Liver (tissue), 7 donors: ENCODE measurements at regions not wholly inside any gene's neighbourhood (a gene's known extent, or its start where the extent isn't known, plus 50 kb on each side); places are given as distances from the start of the nearest gene placed in this dataset.

Source experiments
- DNase-seq: peaks from one replicate; pipeline ENCODE4 v3.0.0-alpha.2; 2017; ENCODE audit warnings: low spot score
- H3K27ac ChIP-seq, 2 donors: one replicate each; pipeline ENCODE4 v1.7.0; 2013; ENCODE audit warnings: inconsistent platforms in 2 of 2, low read length in 2 of 2, control low read depth in 1 of 2, low read depth in 1 of 2, mild to moderate bottlenecking in 1 of 2
- H3K27me3 ChIP-seq, 4 donors: one replicate each; pipeline versions ENCODE4 v1.6.1 to v1.7.0; 2013; ENCODE audit warnings: low read length in 3 of 4, inconsistent platforms in 1 of 4, mild to moderate bottlenecking in 1 of 4, moderate library complexity in 1 of 4; ENCODE audit not compliant: control insufficient read depth in 4 of 4, insufficient read depth in 4 of 4
- H3K36me3 ChIP-seq, 4 donors: one replicate each; pipeline versions ENCODE4 v1.6.1 to v1.7.0; 2013; ENCODE audit warnings: low read length in 3 of 4, mild to moderate bottlenecking in 3 of 4, low read depth in 1 of 4, moderate library complexity in 1 of 4; ENCODE audit not compliant: control insufficient read depth in 4 of 4, insufficient read depth in 3 of 4
- H3K4me1 ChIP-seq, 4 donors: one replicate each; pipeline versions ENCODE4 v1.6.1 to v1.7.0; 2013; ENCODE audit warnings: low read length in 3 of 4, mild to moderate bottlenecking in 3 of 4, moderate library complexity in 1 of 4; ENCODE audit not compliant: control insufficient read depth in 4 of 4, insufficient read depth in 4 of 4
- H3K4me3 ChIP-seq, 3 donors: one replicate each; pipeline versions ENCODE4 v1.6.1 to v1.7.0; 2013; ENCODE audit warnings: low read length in 3 of 3, control low read depth in 1 of 3, low read depth in 1 of 3, mild to moderate bottlenecking in 1 of 3
- H3K9ac ChIP-seq, 2 donors: one replicate each; pipeline ENCODE4 v1.7.0; 2013; ENCODE audit warnings: low read length in 2 of 2, mild to moderate bottlenecking in 2 of 2, moderate library complexity in 2 of 2, control low read depth in 1 of 2, low read depth in 1 of 2
- H3K9me3 ChIP-seq, 4 donors: one replicate each; pipeline versions ENCODE4 v1.6.1 to v1.7.0; 2013; ENCODE audit warnings: low read length in 3 of 4; ENCODE audit not compliant: control insufficient read depth in 4 of 4
- EGR1 ChIP-seq, 2 donors: IDR thresholded peaks; 2 replicates each; pipeline ENCODE4 v1.6.1; 2016 to 2018; ENCODE audit warnings: antibody characterized with exemption in 2 of 2, low read depth in 2 of 2
- GABPA ChIP-seq, 2 donors: IDR thresholded peaks in 1 of 2; conservative IDR thresholded peaks in 1 of 2; 2 replicates each; pipeline ENCODE4 v1.6.1; 2016; ENCODE audit warnings: antibody characterized with exemption in 2 of 2, mild to moderate bottlenecking in 1 of 2, moderate library complexity in 1 of 2
- HNF4A ChIP-seq, 2 donors: conservative IDR thresholded peaks; 2 replicates each; pipeline ENCODE4 v1.6.1; 2016; ENCODE audit warnings: antibody characterized with exemption in 2 of 2, mild to moderate bottlenecking in 2 of 2
- HNF4G ChIP-seq: IDR thresholded peaks from 2 replicates; pipeline ENCODE4 v1.6.1; 2016; ENCODE audit warnings: antibody characterized with exemption
- JUND ChIP-seq, 2 donors: IDR thresholded peaks; 2 replicates each; pipeline ENCODE4 v1.6.1; 2016; ENCODE audit warnings: antibody characterized with exemption in 2 of 2
- NR2F2 ChIP-seq: IDR thresholded peaks from 2 replicates; pipeline ENCODE4 v1.6.1; 2016; ENCODE audit warnings: antibody characterized with exemption
- RAD21 ChIP-seq, 2 donors: IDR thresholded peaks; 2 replicates each; pipeline ENCODE4 v1.6.1; 2016; ENCODE audit warnings: antibody characterized with exemption in 2 of 2, mild to moderate bottlenecking in 2 of 2
- RXRA ChIP-seq, 2 donors: IDR thresholded peaks; 2 replicates each; pipeline ENCODE4 v1.6.1; 2017 to 2018; ENCODE audit warnings: antibody characterized with exemption in 2 of 2, mild to moderate bottlenecking in 1 of 2
- SP1 ChIP-seq: IDR thresholded peaks from 2 replicates; pipeline ENCODE4 v1.6.1; 2018; ENCODE audit warnings: antibody characterized with exemption, mild to moderate bottlenecking
- TAF1 ChIP-seq: conservative IDR thresholded peaks from 2 replicates; pipeline ENCODE4 v1.6.1; 2016; ENCODE audit warnings: antibody characterized with exemption, mild to moderate bottlenecking
- WGBS: extraction: QIAGEN DNeasy Blood & Tissue Kit; methylation state at CpG from one replicate; pipeline ENCODE4 v1.1.7; 2013; 5-methylcytosine and 5-hydroxymethylcytosine counted together
- TF ChIP-seq, protein P1 (sequence below): IDR thresholded peaks from 2 replicates; pipeline ENCODE4 v1.6.1; 2016; ENCODE audit warnings: antibody characterized with exemption
- TF ChIP-seq, protein P2 (sequence below): IDR thresholded peaks from 2 replicates; pipeline ENCODE4 v1.6.1; 2016; ENCODE audit warnings: antibody characterized with exemption
- TF ChIP-seq, protein P3 (sequence below): IDR thresholded peaks from 2 replicates; pipeline ENCODE4 v1.6.1; 2016; ENCODE audit warnings: antibody characterized with exemption, mild to moderate bottlenecking
- donor health status: healthy.
- donor health status: healthy.
- donor health status: healthy.
- donor health status: healthy.

DNA sequence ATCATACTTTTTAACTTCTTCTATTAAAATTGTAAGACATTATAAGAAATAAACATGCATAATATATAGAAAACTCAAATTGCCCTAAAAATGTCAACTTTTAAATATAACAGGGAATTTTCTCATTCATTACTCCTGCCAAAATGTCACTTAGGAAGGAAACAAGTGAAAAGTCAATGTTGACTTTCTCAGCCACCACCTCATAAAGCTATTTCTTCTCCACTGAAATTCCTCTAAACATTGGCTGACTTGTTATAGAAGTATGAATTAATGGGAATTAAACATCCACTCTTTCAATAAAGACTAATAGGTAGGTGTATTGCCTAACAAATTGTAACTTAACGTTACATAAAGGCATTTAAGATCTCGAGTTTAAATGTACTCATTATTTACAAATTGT is 499.7 kb upstream of the SYT4 start:
- no peak for DNase-seq
- Histone ChIP-seq H3K27ac (no peak overlapping the region), H3K4me3 (no peak overlapping the region), H3K4me1 (no peaks in the 10 kb centered on the region), H3K27me3 (no peaks in the 10 kb centered on the region), H3K36me3 (no peaks in the 10 kb centered on the region), H3K9ac (no peak overlapping the region), H3K9me3 (no peaks in the 10 kb centered on the region)
- 56% methylated on average over 2 of the region's 2 CpGs for WGBS
- TF ChIP-seq TAF1 (no peak), RXRA (IDR thresholded peaks at IDR 0.05) (no peak)

DNA sequence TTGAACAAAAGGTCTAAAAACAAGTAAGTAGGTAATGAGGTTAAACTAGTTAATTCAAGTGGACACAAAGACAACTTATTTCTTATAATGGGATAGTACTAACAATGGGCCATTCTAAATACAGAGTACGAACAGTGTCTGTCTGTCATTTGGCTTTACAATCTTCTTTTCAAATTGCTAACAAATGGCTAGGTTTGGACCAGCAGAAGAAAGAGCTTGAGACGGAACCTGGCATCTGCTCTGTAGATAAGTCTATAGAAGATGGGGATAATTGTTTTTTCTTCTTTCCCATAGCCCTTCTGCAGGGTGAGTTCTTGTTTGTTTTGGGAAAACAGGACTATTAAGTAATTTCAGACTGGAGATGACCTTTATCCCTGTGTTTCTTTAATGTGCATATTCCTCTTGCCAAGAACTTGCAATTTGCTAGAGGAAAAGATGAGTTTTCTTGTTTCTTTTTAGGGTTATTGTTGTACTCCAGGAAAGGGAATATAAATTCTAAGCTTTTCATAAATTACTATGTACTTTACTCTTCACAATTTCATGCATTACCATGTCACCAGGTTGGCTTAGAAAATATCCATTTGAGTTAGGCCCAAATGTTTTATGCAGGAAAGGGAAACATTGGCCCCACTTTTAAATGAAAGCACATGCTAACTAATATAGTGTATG is 500.5 kb upstream of the SYT4 start:
- H3K36me3 ChIP-seq = no peaks in the 10 kb centered on the region
- H3K27ac ChIP-seq = no peak overlapping the region
- no peaks in the 10 kb centered on the region for H3K27me3 ChIP-seq
- H3K4me1 ChIP-seq = no peaks in the 10 kb centered on the region
- no peak overlapping the region for H3K9ac ChIP-seq
- H3K4me3 ChIP-seq = no peak overlapping the region
- no peaks in the 10 kb centered on the region for H3K9me3 ChIP-seq
- WGBS = 67% methylated on average over 2 of the region's 2 CpGs
- TF ChIP-seq SP1 = no peak
- peak in 1 of 2 donors; percentile 34 for TF ChIP-seq HNF4A (conservative IDR thresholded peaks at IDR 0.05)
- DNase-seq = no peak

DNA sequence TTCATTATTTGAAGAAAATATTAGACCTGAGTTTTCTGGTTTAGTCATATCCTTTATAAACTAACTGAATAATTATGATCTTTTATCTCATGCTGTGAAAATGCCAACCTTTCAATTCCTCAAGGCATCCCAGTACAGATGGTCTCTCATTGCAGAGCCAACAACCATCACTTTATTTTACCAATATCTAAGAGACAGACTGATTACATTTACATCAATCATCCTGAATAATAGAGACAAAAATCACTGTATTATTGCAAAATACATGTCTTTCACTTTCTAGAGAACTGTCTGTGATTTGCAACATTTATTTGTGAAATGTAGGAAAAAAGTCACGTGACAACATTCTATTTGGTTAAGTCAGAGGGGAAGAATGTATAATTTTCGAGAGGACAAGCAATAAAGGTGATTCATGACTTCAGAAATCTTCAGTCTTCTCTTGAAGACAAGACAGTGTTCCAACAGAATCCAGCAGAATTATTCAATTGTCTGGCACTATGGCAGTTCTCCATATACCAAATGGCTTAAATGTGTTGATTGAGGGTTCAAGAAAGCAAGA is 503.6 kb upstream of the SYT4 start:
- no peak overlapping the region for H3K9ac ChIP-seq
- TF ChIP-seq, protein P1, sequence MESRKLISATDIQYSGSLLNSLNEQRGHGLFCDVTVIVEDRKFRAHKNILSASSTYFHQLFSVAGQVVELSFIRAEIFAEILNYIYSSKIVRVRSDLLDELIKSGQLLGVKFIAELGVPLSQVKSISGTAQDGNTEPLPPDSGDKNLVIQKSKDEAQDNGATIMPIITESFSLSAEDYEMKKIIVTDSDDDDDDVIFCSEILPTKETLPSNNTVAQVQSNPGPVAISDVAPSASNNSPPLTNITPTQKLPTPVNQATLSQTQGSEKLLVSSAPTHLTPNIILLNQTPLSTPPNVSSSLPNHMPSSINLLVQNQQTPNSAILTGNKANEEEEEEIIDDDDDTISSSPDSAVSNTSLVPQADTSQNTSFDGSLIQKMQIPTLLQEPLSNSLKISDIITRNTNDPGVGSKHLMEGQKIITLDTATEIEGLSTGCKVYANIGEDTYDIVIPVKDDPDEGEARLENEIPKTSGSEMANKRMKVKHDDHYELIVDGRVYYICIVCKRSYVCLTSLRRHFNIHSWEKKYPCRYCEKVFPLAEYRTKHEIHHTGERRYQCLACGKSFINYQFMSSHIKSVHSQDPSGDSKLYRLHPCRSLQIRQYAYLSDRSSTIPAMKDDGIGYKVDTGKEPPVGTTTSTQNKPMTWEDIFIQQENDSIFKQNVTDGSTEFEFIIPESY = no peak
- H3K4me1 ChIP-seq = no peaks in the 10 kb centered on the region
- no peaks in the 10 kb centered on the region for H3K36me3 ChIP-seq
- H3K9me3 ChIP-seq = no peaks in the 10 kb centered on the region
- no peak overlapping the region for H3K27ac ChIP-seq
- no peak overlapping the region for H3K4me3 ChIP-seq
- 39% methylated on average over 2 of the region's 2 CpGs for WGBS
- DNase-seq = no peak
- no peaks in the 10 kb centered on the region for H3K27me3 ChIP-seq

DNA sequence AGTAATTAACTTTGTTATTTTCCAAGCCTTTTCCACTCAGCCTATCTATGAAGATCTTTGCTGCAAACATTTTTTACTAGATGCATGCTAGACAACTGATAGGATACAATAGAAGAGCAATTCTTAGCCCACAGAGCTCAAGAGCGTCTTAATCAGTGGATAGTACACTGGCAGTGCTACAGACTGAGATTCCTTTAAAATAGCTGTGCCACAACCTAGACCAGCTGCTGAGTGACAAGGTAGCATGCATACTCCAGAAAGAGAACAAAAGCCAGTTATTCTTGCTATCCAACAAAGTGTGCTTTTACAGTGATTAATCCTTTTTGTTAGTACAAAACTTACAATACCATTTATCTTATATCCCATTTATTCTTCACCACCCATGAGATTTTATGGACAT is 507.9 kb upstream of the SYT4 start:
- Histone ChIP-seq H3K27me3 (no peaks in the 10 kb centered on the region), H3K36me3 (no peaks in the 10 kb centered on the region), H3K4me1 (no peaks in the 10 kb centered on the region), H3K4me3 (no peak overlapping the region), H3K27ac (no peak overlapping the region), H3K9ac (no peak overlapping the region), H3K9me3 (no peaks in the 10 kb centered on the region)
- no peak for DNase-seq
- no peak for TF ChIP-seq TAF1
- TF ChIP-seq, protein P2, sequence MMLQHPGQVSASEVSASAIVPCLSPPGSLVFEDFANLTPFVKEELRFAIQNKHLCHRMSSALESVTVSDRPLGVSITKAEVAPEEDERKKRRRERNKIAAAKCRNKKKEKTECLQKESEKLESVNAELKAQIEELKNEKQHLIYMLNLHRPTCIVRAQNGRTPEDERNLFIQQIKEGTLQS = no peak
- no peak for TF ChIP-seq GABPA (IDR thresholded peaks at IDR 0.05 in 1 of 2, conservative IDR thresholded peaks at IDR 0.05 in 1 of 2)
- no peak for TF ChIP-seq EGR1 (IDR thresholded peaks at IDR 0.05; ENCODE audit: low read depth in 2 of 2)
- TF ChIP-seq JUND (IDR thresholded peaks at IDR 0.05) = no peak
- no peak for TF ChIP-seq RAD21 (IDR thresholded peaks at IDR 0.05)
- TF ChIP-seq, protein P3, sequence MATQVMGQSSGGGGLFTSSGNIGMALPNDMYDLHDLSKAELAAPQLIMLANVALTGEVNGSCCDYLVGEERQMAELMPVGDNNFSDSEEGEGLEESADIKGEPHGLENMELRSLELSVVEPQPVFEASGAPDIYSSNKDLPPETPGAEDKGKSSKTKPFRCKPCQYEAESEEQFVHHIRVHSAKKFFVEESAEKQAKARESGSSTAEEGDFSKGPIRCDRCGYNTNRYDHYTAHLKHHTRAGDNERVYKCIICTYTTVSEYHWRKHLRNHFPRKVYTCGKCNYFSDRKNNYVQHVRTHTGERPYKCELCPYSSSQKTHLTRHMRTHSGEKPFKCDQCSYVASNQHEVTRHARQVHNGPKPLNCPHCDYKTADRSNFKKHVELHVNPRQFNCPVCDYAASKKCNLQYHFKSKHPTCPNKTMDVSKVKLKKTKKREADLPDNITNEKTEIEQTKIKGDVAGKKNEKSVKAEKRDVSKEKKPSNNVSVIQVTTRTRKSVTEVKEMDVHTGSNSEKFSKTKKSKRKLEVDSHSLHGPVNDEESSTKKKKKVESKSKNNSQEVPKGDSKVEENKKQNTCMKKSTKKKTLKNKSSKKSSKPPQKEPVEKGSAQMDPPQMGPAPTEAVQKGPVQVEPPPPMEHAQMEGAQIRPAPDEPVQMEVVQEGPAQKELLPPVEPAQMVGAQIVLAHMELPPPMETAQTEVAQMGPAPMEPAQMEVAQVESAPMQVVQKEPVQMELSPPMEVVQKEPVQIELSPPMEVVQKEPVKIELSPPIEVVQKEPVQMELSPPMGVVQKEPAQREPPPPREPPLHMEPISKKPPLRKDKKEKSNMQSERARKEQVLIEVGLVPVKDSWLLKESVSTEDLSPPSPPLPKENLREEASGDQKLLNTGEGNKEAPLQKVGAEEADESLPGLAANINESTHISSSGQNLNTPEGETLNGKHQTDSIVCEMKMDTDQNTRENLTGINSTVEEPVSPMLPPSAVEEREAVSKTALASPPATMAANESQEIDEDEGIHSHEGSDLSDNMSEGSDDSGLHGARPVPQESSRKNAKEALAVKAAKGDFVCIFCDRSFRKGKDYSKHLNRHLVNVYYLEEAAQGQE = no peak
- no peak for TF ChIP-seq HNF4G
- TF ChIP-seq SP1 = no peak
- TF ChIP-seq NR2F2 = no peak
- TF ChIP-seq RXRA (IDR thresholded peaks at IDR 0.05) = no peak
- TF ChIP-seq, protein P1 = no peak
- 84% methylated on average over 1 of the region's 1 CpG for WGBS
